Inferior parietal cortex (tissue), 1 donor: ENCODE measurements at regions not wholly inside any gene's neighbourhood (a gene's known extent, or its start where the extent isn't known, plus 50 kb on each side); places are given as distances from the start of the nearest gene placed in this dataset.
"Not testable (repeated sequence)": the region's sequence is repeated elsewhere in the genome, so short reads cannot be mapped to it uniquely, and the experiment has no call there.

Experiments
- DNase-seq: peaks from one replicate; pipeline ENCODE4 v3.0.0-alpha.2; 2016; ENCODE audit errors: extremely low spot score

GRCh38 chr20:55533632-55534031, 471.7 kb downstream of the CBLN4 start:
- DNase-seq: no peak

- no peak for DNase-seq
Measured at GRCh38 chr20:55530763-55531162, 474.6 kb downstream of the CBLN4 start.

- DNase-seq: no peak
Measured at GRCh38 chr20:55528482-55528881, 476.8 kb downstream of the CBLN4 start.

GRCh38 chr20:55522296-55522815, 483.0 kb downstream of the CBLN4 start:
- DNase-seq: no peak

GRCh38 chr20:55517584-55517983, 487.7 kb downstream of the CBLN4 start:
- DNase-seq: not testable (repeated sequence)

GRCh38 chr20:55515832-55516231, 489.5 kb downstream of the CBLN4 start:
- DNase-seq: no peak

GRCh38 chr20:55514531-55514930, 490.8 kb downstream of the CBLN4 start:
- no peak for DNase-seq

GRCh38 chr20:55513954-55514353, 491.4 kb downstream of the CBLN4 start:
- DNase-seq: no peak

GRCh38 chr20:55500130-55500529, 505.2 kb downstream of the CBLN4 start:
- DNase-seq: no peak

- DNase-seq: no peak
Measured at GRCh38 chr20:55488593-55488992, 516.7 kb downstream of the CBLN4 start.

GRCh38 chr20:55478724-55479450, 526.4 kb downstream of the CBLN4 start:
- DNase-seq: no peak

GRCh38 chr20:55472704-55473103, 532.6 kb downstream of the CBLN4 start:
- no peak for DNase-seq

- DNase-seq: no peak
Measured at GRCh38 chr20:55471052-55472006, 534.0 kb downstream of the CBLN4 start.

GRCh38 chr20:55469074-55469473, 536.2 kb downstream of the CBLN4 start:
- no peak for DNase-seq

GRCh38 chr20:55461519-55461918, 543.8 kb downstream of the CBLN4 start:
- no peak for DNase-seq

- no peak for DNase-seq
Measured at GRCh38 chr20:55456316-55456940, 548.9 kb downstream of the CBLN4 start.

GRCh38 chr20:55449091-55449490, 556.2 kb downstream of the CBLN4 start:
- DNase-seq: no peak

GRCh38 chr20:55446301-55446700, 559.0 kb downstream of the CBLN4 start:
- DNase-seq: no peak

GRCh38 chr20:55439070-55439469, 566.2 kb downstream of the CBLN4 start:
- DNase-seq: no peak

GRCh38 chr20:55437798-55438415, 567.4 kb downstream of the CBLN4 start:
- peak; percentile 39 for DNase-seq

GRCh38 chr20:55424968-55425367, 580.4 kb downstream of the CBLN4 start:
- no peak for DNase-seq

GRCh38 chr20:55424476-55424875, 580.8 kb downstream of the CBLN4 start:
- no peak for DNase-seq
